Epithelial cell of proximal tubule (primary cell): ENCODE measurements at regions not wholly inside any gene's neighbourhood (a gene's known extent, or its start where the extent isn't known, plus 50 kb on each side); places are given as distances from the start of the nearest gene placed in this dataset.
"Not testable (repeated sequence)": the region's sequence is repeated elsewhere in the genome, so short reads cannot be mapped to it uniquely, and the experiment has no call there.

ENCODE experiments used
- DNase-seq: peaks from one replicate; pipeline ENCODE4 v3.0.0-alpha.2; 2011; ENCODE audit warnings: low read depth
- H3K4me3 ChIP-seq: 2 replicates; pipeline ENCODE4 v1.5.1; 2011; ENCODE audit warnings: low read depth, mild to moderate bottlenecking, low read length
- CTCF ChIP-seq: conservative IDR thresholded peaks from 2 replicates; pipeline ENCODE4 v1.5.1; 2012; ENCODE audit warnings: low read depth, mild to moderate bottlenecking, low read length

- no peak for TF ChIP-seq CTCF
- DNase-seq: no peak
- H3K4me3 ChIP-seq: no peak overlapping the region
These were observed 90.2 kb upstream of the BTG1 start for GRCh38 chr12:92235703-92236472.

DNA sequence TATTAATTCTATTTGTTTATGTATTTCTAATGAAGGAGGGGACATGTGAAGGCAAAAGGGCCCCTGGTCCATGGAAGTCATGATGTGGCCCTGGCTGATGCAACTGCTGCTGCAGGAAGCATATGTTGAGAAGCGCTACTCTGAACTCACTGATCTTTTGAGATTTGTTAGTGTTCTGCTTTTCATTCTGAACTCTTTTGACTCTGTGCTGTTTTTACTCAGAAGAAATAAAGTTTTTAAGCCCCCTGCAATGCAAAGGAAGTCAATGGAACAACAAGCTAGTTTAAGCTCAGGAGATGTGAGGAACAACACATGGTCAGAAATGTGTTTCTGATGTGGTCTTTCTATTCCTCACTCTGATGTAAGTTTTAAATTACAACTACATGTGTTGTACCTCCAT is 88.9 kb upstream of the BTG1 start:
- DNase-seq: no peak
- no peak for TF ChIP-seq CTCF
- H3K4me3 ChIP-seq: no peak overlapping the region

DNA sequence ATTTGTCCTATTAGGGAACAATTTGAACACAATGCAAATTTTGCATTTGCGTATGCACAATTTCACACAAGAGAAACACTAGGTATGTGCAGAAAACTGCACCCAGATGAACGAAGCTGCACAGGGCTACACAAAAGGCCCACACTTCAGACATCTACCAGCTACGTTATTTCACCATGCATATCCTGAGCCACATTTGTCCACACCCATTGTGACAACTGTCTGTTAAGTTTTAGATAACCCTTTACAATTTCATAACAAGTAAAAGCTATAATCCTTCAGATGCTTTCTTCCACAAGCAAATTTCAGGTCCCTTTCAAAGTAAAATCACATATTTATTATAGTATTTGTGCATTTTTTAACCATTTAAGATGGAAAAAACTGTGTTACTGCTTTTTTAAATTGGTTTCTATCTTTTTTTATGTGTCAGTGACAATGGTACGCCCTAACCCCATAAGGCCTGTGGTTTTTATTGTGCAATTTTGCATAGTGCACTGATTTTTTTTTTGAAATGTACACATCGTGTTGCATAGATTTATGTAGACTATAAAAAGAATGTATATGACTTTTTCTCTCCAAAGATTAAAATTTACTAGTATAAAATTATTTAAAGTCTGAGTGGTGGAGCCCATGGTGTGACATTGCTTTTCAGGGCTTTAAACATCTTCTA is 87.8 kb upstream of the BTG1 start:
- TF ChIP-seq CTCF: no peak
- DNase-seq: no peak
- H3K4me3 ChIP-seq: no peak overlapping the region

DNA sequence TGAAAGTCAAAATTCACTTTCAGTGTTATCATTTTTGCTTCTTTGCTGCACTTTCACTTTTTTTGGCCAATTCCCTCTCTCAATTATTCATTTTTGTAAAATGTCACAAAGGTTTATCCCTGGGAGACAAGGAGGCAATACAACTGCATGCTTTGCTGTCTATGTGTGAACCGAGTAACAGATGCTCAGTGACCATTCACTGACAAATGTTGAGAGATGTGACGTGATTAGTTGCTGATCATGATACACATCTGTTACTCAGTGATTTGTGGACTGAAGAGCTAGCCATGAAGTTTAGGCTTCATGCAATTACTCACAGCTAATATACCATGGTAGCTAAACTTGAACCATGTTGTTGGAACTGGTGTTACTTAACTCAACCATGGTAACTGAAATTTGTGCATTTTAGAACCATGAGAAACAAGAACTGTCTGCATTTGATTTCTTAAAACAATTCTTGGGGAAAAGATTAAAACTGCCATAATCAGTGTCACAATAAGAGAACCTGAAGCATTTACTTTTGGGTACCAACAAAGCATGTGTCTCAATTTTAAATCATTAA is 86.8 kb upstream of the BTG1 start:
- H3K4me3 ChIP-seq, DNase-seq: not testable (repeated sequence)

GRCh38 chr12:92231945-92232344 is 86.3 kb upstream of the BTG1 start:
- DNase-seq, H3K4me3 ChIP-seq: not testable (repeated sequence)

- H3K4me3 ChIP-seq, DNase-seq: not testable (repeated sequence)
These were observed 85.9 kb upstream of the BTG1 start for GRCh38 chr12:92231532-92231931.

- DNase-seq: no peak
- no peak for TF ChIP-seq CTCF
- no peak overlapping the region for H3K4me3 ChIP-seq
These were observed 83.7 kb upstream of the BTG1 start for GRCh38 chr12:92229381-92229780.

- H3K4me3 ChIP-seq: no peak overlapping the region
- no peak for DNase-seq
- TF ChIP-seq CTCF: no peak
These were observed 81.3 kb upstream of the BTG1 start for GRCh38 chr12:92226961-92227360.
